ENCODE measurements at regions not wholly inside any gene's neighbourhood (a gene's known extent, or its start where the extent isn't known, plus 50 kb on each side); places are given as distances from the start of the nearest gene placed in this dataset.

DNA sequence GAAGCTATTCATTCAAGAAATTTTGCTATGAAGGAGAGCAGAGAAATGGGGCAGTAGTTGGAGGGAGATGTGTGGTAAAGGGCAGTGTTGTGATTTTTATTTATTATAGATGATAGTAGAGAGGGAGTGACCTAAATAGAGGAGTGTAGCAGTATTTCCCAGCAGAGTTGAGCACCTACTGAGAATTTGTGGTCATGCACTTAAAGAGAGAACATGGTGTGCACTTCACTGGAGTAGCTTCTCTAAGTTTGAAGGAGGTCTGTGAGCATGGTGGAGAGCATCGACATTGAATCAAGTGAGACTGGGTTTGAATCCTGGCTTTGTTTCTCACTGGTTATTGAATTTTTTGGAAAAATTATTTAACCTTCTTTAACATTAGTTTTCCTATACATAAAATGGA, 129.2 kb downstream of the AQP4 start:
- no peaks in the 10 kb centered on the region for H3K4me1 ChIP-seq (ENCODE audit: control insufficient read depth in 1 of 2, insufficient read depth in 2 of 2, low read length in 2 of 2)
- Mint-ChIP-seq H3K4me1 (no peaks in the 10 kb centered on the region), H3K27me3 (ENCODE audit: low read depth in 3 of 3) (peaks cover 0 to 2% (median 2%) of the 10 kb centered on the region in 3 donors), H3K4me3 (no peak overlapping the region), H3K9me3 (peaks cover 0 to 4% (median 2%) of the 10 kb centered on the region in 7 donors), H3K36me3 (no peaks in the 10 kb centered on the region), H3K27ac (no peak overlapping the region)
- no peak overlapping the region for H3K4me3 ChIP-seq (replicated peaks in 1 of 3; ENCODE audit: low read depth in 2 of 3, low read length in 3 of 3)
- no CpG with 5 or more reads among the region's 1 CpG for WGBS (ENCODE audit: insufficient coverage)
- H3K9ac ChIP-seq (ENCODE audit: insufficient read depth, low read length, poor library complexity, severe bottlenecking) = no peak overlapping the region
- H4K20me1 ChIP-seq (ENCODE audit: insufficient read depth, low read length) = no peaks in the 10 kb centered on the region
- TF ChIP-seq CTCF (IDR thresholded peaks at IDR 0.05) = no peak
- H3K27me3 ChIP-seq (ENCODE audit: control insufficient read depth in 2 of 2, insufficient read depth in 2 of 2, low read length in 2 of 2) = no peaks in the 10 kb centered on the region
- H2AFZ ChIP-seq (ENCODE audit: insufficient read depth, low read depth, low read length, poor library complexity, severe bottlenecking) = no peak overlapping the region
- no peaks in the 10 kb centered on the region for H3K36me3 ChIP-seq (replicated peaks in 1 of 2; ENCODE audit: control insufficient read depth in 1 of 2, insufficient read depth in 2 of 2, low read length in 2 of 2)
- H3K9me3 ChIP-seq (replicated peaks in 1 of 2; ENCODE audit: control insufficient read depth in 1 of 2, insufficient read depth in 1 of 2, low read length in 2 of 2) = no peaks in the 10 kb centered on the region
- no peaks in the 10 kb centered on the region for H3K79me2 ChIP-seq (ENCODE audit: insufficient read depth, low read length)
- intact Hi-C loops (cut with micrococcal nuclease) = no loop called here
- no peak for DNase-seq
- no peak overlapping the region for H3K27ac ChIP-seq (ENCODE audit: low read depth in 1 of 2, low read length in 2 of 2)
- H3K4me2 ChIP-seq (replicated peaks; ENCODE audit: extremely low read depth, low read length, poor library complexity, severe bottlenecking) = no peak overlapping the region

DNA sequence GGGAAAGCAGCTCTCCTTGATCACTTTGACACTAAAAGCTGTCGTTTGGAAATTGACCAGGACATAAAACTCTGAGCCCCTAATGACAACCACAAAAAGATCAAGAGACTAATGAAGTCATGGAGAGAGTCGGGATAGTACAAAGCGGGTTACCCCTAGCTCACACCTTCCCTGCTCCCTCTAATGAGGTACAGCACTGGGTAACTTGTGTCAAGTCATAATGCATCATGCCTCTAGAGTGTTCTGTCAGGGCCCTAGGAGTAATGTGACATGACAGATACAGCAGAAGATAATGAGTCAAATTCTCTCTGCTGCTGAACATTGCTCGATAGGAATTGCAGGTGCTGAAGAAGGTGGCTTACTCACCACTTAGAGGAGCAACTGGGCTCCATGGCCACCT, 130.7 kb downstream of the AQP4 start:
- 97% methylated on average over 3 of the region's 4 CpGs for WGBS (ENCODE audit: insufficient coverage)
- Histone ChIP-seq H2AFZ (ENCODE audit: insufficient read depth, low read depth, low read length, poor library complexity, severe bottlenecking) (no peak overlapping the region), H3K9me3 (replicated peaks in 1 of 2; ENCODE audit: control insufficient read depth in 1 of 2, insufficient read depth in 1 of 2, low read length in 2 of 2) (no peaks in the 10 kb centered on the region), H3K9ac (ENCODE audit: insufficient read depth, low read length, poor library complexity, severe bottlenecking) (no peak overlapping the region), H3K79me2 (ENCODE audit: insufficient read depth, low read length) (no peaks in the 10 kb centered on the region), H3K4me3 (replicated peaks in 1 of 3; ENCODE audit: low read depth in 2 of 3, low read length in 3 of 3) (no peak overlapping the region), H3K27me3 (ENCODE audit: control insufficient read depth in 2 of 2, insufficient read depth in 2 of 2, low read length in 2 of 2) (no peaks in the 10 kb centered on the region), H3K27ac (ENCODE audit: low read depth in 1 of 2, low read length in 2 of 2) (no peak overlapping the region), H3K36me3 (replicated peaks in 1 of 2; ENCODE audit: control insufficient read depth in 1 of 2, insufficient read depth in 2 of 2, low read length in 2 of 2) (no peaks in the 10 kb centered on the region), H4K20me1 (ENCODE audit: insufficient read depth, low read length) (no peaks in the 10 kb centered on the region), H3K4me2 (replicated peaks; ENCODE audit: extremely low read depth, low read length, poor library complexity, severe bottlenecking) (no peak overlapping the region), H3K4me1 (ENCODE audit: control insufficient read depth in 1 of 2, insufficient read depth in 2 of 2, low read length in 2 of 2) (no peaks in the 10 kb centered on the region)
- Mint-ChIP-seq H3K36me3 (no peaks in the 10 kb centered on the region), H3K27ac (no peak overlapping the region), H3K27me3 (ENCODE audit: low read depth in 3 of 3) (peaks cover 0 to 2% (median 2%) of the 10 kb centered on the region in 3 donors), H3K4me1 (no peaks in the 10 kb centered on the region), H3K4me3 (no peak overlapping the region), H3K9me3 (peaks cover 0 to 4% (median 1%) of the 10 kb centered on the region in 7 donors)
- intact Hi-C loops (cut with micrococcal nuclease) = no loop called here
- TF ChIP-seq CTCF (IDR thresholded peaks at IDR 0.05) = no peak
- no peak for DNase-seq

All from CD14-positive monocyte (primary cell).